SK-N-MC (cell line): ENCODE measurements at regions not wholly inside any gene's neighbourhood (a gene's known extent, or its start where the extent isn't known, plus 50 kb on each side); places are given as distances from the start of the nearest gene placed in this dataset.

Experiments
- EZH2 ChIP-seq: fragments of 200-600 bp; sonication (generic); IDR thresholded peaks from one replicate; pipeline ENCODE4 v1.6.1; 2017; ENCODE audit warnings: antibody characterized with exemption
- POLR2AphosphoS5 ChIP-seq: IDR thresholded peaks from 2 replicates; pipeline ENCODE4 v1.6.1; 2012; ENCODE audit warnings: mild to moderate bottlenecking, low read depth, low read length, borderline replicate concordance

DNA sequence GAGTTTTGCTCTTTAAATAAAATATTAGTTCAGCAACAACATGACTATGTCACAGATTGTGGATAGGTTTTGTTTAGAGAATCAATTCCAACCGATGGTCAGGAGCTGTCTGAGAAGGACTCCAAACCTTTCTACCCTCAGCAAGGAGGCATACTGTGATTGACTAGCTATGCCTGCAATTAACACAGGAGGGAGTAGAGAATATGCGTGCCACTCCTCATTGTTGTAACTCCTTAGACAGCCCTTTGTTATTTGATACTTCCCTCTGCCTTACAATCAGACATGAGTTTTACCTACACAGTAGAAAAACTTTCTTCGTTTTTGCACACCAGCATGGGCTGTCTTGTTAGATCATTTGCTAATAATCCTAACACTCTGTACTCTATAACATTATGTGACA is 796.5 kb downstream of the PRIM2 start:
- TF ChIP-seq EZH2 (no peak), POLR2AphosphoS5 (no peak)
